ENCODE measurements at regions not wholly inside any gene's neighbourhood (a gene's known extent, or its start where the extent isn't known, plus 50 kb on each side); places are given as distances from the start of the nearest gene placed in this dataset.

DNA sequence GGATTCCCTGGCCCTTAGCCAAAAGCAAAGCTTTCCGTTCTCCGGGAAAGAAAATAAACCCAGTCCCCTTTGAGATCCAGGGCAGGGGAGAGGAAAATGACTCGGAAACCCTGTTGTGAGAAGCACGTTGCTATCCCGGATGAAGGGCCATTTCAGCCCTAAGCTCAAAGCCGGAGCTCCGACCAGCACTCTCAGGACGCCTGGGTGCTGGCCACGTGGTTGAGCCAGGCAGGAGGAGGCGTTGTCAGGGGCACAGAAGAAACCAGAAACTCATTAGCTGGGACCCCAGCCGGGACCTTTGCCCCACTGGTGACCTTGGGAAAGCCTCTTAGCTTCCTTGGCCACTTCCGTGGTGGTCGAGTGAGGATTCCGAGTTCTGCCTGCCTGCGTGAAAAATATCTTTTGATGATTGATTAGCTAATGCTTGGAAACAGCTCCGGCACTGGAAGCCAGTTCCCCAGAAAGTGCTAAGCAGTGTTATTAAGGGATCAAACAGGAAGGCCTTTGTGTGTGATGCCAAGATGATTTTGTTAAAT lies 57.6 kb upstream of the FZD10 start:
- no peak for DNase-seq

DNA sequence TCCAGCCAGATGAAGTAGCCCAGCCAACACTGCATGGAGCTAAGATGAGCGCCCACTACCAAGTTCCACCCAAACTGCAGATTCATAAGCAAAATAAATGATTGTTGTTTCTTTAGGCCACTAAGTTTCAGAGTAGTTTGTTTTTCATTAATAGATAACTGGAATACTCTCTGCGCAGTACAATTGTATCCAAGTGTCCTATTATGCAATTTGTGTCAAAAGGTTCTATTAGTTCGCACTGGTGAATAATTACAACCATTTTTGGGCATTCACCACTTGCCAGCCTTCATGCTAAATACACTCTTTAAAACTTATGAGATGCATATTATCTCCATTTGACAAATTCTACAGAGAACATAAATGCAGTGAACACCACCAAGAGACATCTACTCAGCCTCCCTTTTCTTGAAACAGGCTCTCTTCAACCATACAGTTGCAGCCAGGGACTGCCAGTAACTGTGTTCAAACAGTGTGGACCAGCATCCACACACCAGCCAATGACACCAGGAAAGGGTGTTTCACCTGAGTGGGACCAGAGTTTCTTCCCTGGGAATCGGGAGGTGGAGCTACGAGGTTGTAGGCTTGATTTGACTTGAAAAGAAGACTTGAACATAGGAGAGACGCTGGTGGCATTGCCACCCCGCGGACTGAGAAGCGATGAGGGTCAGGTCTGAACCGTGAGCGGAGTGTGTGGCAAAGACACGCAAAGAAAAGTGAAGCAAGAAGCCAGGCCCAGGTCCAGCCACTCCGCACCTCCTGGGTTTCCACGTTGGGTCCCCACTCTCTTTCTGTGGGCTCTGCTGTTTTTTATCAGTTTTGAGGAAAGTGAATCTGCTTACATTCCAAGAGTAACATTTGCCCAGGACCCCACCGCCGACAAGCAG lies 53.0 kb upstream of the FZD10 start:
- no peak for DNase-seq

DNA sequence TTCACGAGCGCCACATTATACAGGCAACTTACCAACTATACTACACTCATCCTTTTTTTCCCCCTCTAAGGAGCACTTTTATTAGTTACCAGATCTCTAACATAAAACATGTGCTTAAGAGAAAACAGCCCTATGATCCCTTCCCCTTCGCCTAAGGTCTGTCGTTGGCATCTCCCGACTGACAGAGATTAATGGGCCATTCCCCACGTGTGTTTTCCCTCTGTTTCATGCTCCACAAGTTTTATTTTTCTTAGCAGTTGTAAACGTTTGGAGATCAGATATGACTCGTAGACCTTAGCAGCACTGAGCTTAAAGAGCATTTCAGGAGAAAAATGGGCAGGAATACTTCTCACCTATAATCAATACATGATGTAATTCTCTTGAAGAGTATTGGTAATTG lies 51.4 kb upstream of the FZD10 start:
- no peak for DNase-seq

DNA sequence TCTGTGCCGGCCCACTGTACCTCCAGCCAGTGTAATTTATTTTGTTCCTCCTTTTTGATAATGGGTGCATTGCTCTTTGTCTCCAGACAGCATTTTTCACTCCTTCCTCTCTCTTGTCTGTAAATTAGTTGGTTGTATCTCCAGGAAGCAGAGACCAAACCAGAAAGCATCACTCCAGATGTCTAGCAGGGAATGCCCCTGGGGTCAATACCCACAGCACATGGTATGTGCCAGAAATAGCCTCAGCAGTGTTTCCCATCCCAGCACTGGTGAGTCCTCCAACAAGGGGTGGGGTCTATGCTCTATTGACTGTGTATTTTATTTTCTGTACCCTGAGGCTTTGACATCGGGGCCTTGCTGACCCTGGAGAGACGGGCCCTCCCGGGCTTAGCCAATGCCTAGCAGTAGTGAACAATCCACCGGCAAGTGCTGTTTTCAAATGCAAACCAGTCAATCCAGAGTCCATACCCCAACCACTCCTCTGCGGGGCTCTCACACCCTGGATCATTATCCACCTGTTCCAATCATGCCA lies 50.2 kb upstream of the FZD10 start:
- no peak for DNase-seq

Data from activated CD8-positive, alpha-beta memory T cell treated with anti-CD3 and anti-CD28 coated beads, Interleukin-2, amount 50 U/mL, for 48 hours (primary cell).